KG1 (cell line): ENCODE measurements at regions not wholly inside any gene's neighbourhood (a gene's known extent, or its start where the extent isn't known, plus 50 kb on each side); places are given as distances from the start of the nearest gene placed in this dataset.
"Not testable (repeated sequence)": the region's sequence is repeated elsewhere in the genome, so short reads cannot be mapped to it uniquely, and the experiment has no call there.

Experiments used
- DNase-seq: peaks from one replicate; lab custom pipeline; 2025; lab: John Stamatoyannopoulos, UW

DNA sequence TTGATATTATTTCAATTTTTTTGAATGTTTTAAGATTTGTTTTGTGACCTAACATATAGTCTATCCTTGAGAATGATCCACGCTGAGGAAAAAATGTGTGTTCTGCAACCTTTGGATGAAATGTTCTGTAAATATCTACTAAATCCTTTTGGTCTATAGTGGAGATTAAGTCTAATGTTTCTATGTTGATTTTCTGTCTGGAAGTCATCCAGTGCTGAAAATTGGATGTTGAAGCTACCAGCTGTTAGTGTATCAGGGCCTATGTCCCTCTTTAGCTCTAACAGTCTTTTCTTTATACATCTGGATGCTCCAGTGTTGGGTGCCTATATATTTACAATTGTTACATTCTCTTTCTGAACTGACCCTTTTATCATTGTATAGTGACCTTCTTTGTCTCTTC is 422.3 kb downstream of the TMEM232 start:
- DNase-seq = no peak

DNA sequence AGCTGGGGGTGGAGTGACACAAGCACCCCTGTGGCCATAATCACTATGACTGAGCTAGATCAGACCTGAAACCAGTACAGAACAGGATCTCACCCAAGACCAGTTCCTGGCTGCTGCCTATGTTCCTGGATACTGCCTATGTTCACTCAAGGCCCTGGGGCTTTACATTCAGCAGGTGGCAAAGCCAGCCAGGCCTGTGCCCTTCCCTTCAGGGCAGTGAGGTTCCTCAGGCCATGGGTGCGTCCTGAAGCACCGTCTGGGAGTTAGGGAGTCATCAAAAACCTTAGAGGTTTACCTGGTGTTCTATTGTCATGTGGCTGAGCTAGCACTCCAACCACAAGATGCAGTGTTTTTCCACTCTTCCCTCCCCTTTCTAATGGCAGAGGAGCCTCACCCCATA is 419.8 kb downstream of the TMEM232 start:
- DNase-seq = no peak

DNA sequence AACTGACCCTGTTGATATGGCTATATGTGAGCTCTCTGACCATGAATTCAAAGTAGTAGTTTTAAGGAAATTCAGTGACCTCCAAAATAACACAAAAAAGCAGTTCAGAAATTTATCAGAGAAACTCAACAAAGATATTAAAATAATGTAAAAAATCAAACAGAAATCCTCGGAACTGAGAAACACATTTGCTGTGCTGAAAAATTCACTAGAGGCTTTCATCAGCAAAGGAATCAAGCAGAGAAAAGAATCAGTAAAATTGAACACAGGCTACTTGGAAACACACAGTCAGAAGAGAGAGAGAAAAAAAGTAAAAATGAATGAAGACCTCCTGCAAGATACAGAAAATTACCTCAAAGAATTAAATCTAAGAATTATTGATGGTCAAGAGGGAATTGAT is 417.2 kb downstream of the TMEM232 start:
- DNase-seq = no peak

DNA sequence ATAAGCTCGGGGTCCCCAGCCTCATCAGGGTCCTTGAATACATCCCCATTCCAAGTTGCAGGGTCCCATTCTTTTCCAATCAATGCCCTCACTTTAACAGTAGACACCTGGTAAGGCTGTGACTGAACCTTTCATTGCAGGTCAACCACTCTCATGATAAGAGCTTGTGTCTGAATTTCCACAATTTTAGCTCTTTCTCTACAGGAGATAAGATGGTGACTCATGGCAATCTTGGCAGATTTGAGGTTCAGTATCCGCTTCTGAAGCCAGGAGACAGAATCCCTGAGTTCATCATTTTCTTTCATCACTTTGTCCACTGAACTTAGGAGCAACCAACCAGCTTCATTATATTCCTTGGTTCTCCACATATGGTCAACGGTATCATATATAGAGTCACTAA is 409.9 kb downstream of the TMEM232 start:
- DNase-seq = not testable (repeated sequence)

DNA sequence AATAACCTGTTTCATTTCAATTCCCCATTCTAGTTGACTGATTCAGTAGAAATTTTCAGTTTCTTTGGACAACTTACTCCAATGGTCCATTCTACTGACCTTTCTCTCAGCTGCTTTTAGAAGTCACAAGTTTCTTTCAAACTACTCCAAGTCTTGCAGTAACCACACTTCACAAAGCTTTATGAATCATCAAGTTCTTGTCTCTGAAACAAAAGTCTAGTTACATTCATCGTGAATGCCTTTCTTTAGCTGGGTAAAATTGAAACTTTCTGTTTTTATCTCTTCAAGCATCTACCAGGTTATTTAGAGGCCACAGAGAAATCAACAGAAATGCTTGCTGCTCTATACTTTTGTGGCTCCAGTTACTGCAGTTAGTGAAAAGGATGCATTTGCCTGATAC is 405.4 kb downstream of the TMEM232 start:
- no peak for DNase-seq

DNA sequence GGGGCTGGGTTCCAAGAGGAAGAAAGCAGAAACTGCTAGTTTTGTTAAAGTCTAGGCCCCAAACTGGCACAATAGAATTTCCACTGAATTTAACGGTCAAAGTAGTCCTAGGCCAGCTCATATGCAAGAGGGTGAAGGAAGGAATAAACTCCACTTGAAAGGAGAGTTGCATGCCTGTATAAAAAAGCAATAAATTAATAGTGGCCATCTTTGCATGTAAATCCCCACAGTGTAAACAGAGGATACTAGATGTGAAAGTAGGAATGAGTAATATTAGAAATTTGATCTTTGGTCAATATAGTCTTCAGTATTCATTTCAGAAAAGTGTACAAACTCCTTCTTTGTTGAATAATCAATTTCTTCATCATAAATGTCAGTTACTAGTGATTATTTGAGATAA is 403.1 kb downstream of the TMEM232 start:
- DNase-seq = no peak

DNA sequence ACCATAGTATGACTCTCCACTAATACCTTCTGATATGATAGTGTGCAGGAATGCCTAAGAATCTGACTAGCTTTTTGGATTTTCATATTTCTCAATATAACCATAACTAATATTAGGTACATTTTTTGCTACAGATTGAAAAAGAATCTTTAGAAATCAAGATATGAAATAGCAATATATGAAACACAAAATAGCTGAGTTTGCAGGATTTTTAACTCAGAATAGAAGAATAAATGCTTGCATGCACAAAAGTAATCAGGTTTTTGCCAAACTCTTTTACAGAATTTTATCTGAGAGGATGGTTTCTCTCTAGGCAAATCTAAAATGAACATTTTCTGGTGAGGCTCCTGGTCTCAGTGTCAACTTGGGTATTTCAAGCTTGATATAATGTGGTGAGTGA is 402.6 kb downstream of the TMEM232 start:
- no peak for DNase-seq

DNA sequence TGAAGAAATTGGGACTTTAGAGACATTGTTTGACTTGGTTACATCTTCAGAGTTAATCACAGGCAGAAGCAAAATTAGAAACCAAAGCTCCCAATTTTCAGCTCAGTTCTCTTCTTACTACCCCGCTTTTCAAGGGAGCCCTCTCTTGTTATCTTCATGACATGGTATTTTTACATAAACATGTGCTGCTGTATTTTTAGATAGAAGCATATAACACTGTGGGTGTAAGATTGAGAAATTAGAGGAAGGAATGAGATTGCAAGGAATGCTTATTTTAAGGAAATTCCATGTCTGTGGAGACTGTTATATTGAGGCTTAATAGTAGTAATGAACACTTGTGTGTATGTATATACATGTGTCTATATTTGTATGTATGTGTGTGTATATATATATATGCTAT is 401.6 kb downstream of the TMEM232 start:
- DNase-seq = no peak

DNA sequence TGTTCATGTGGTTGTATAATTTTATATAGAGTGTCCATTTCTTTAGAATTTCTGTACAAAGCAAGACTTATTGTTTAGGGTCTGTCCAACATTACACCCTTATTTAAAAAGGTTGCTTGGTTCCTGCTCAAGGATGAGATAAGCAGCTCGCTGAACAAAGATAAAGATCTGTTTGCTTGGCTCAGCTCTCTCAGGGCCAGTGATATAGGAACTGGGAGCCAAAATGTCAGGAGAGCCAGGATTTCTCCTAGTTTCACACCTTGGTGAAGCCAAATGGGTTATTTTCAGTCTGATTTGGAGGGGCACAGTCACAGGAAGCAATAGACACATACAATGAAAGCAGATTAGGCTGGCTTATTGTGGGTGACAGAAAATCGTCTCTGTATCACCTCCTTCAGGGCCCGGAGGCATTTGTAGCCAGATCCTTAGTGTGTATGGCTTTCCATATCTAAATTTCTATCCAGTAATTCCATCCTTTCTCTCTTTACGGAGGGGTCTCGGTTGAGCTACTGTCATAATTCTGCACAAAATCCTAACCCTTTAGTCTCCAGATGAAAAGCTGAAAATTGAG is 396.4 kb downstream of the TMEM232 start:
- no peak for DNase-seq

DNA sequence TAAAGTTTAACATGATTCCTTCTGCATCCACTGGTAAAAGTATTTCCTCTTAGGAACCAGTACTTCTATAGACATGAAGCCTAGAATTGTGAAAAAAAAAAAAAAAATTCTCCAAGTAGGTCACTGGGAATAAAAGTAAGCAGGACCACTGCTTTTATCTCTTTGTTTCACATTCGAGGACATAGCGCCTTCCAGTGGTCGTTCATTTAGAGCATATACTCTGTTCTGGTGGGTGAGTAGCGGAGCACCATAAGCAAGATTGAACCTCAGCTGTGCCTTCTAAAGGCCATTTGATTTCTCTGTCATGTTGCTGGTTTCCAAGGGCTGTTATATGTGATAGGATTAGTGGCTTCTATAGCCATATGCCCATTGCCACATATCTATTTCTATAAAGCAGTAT is 393.1 kb downstream of the TMEM232 start:
- no peak for DNase-seq

DNA sequence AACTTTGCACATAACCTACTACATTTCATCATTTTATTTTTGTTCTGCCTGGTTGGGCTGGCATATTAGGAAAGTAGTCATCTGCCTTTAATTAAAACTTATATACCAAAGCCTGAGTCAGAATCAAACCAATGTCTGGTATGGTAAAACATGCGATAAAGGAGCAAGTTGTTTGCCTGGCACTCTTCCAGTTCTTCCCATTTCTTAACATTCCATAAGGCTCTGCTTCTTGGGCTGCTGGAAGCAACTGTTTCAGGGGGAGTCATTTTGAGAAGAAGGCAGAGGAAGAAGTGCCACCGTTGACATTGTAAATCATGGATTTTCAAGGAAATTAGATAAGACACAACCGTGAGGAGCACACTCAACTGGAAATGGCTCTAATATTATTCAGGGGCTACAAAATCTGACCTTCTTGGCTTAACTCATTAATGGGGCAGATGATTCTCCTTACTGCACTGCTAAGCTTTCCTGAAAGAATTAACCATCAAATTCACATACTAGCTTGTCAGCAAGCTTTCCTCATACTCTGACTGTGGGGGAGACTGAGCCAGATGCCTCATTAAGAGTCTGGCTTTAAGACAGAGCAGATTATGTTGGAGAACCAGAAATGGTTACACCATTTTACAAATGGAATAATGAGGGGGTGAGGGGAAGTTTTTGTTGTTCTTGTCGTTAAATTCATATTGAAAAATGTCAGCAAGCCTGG is 391.0 kb downstream of the TMEM232 start:
- no peak for DNase-seq

DNA sequence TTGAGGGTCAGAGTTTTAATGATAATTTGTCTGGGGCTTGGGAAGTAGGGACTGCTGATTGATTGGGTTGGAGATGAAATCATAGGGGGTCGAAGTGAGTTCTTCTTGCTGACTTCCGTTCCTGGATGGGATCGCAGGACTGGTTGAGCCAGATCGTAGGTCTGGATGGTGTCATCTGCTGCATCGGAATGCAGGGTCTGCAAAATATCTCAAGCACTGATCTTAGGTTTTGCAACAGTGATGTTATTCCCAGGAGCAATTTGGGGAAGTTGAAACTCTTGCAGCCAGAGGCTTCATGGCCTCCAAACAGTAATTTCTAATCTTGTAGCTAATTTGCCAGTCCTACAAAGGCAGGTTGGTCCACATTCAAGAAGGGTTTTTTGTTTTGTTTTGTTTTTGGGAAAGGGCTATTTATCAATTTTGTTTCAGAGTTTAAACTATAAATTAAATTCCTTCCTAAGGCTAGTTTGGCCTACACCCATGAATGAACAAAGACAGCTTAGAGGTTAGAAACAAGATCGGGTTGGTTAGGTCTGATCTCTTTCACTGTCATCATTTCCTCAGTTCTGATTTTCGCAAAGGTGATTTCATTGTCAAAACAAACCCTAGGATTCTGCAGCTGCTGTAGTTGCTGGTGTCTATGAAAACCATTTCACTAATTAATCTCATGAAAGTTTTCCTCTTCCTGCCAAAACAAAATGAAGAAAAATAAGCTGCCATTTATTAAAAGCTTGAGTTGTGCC is 388.0 kb downstream of the TMEM232 start:
- no peak for DNase-seq

DNA sequence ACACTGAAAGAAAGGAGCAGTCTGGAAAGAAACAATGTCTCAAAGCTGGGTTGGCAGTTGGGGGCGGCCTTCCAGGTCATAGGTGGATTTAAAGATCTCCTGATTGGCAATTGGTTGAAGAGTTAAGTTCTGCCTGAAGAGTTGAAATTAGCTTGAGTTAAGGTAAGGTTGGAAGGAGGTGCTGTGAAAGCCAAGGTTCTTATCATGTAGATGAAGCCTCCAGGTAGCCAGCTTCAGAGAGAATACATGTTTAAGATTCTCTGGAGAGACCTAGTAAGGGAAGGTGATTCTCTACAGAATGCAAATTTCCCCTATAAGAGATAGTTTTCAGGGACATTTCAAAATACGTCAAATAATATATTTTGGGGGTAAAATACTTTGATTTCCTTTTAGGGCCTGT is 387.1 kb downstream of the TMEM232 start:
- DNase-seq = no peak

DNA sequence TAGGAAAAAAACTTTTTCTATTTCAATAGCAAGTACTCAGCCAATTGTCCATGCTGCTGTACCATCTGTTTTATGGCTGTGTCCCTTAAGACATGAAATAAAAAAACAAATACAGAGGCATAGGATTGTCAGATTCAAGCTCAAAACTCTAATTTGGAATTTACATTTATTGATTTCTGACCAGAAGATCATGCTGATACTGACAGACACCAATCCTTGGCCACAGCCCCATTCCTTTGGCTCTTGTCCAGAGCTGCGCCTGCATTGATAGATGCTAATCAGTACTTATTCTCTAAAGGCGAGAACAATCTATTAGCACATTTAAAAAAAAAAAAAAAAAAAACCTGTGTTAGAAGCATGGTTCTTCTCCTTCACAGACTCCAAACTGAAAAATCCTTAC is 384.6 kb downstream of the TMEM232 start:
- DNase-seq = no peak

DNA sequence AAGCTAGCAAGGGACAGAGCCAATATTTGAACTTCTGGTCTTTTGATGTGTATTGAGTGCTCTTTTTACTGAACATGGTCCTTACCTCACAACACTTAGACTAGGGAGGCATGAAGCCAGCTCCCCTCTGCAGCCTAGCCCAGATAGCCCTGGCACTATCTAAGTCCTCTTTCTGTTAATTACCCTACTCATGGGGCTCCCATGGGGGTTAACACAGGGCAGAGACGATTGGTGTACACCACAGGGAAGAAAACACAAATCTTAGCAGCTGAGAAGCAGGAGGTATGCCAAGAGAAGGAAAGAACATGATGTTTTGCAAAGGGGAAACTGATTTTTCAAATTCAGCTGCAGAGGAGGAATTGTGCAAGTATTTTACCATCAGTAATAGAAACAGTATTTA is 383.8 kb downstream of the TMEM232 start:
- no peak for DNase-seq

DNA sequence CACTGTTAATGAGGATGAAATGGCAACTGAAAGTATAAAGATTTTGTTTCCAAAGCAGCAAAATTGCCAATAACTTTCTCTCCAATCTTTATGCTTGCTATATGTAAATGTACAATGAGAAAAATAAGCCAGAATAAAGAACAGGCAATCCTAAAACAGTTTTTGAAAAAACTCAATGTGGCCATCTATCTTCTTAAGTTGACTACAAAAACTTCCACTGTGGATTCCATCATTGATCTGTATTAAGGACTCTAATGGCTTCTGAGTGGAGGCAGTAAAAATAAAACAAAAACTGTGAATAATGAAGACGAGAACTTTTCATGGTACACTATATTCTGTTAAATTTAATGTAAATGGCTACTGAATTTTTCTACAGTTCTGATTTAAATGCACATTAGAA is 382.9 kb downstream of the TMEM232 start:
- no peak for DNase-seq

DNA sequence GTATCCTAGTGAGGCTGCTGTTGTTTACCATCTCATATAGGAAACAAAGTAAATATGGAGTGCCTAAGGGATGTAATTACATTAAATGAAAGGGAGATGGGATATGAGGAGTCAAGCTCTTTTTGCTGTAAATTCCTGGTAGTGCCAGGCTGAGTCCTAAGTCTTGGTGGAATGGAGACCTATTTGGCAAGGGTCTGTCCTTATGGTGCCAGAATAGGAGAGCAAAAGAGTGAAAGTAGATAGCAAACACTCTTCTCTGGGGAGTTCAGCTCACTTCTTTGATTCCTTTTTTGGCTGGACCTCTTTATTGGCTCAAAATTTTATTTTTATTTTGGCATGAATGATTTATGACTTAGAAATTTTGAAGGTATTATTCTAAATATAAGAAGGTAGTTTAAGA is 380.8 kb downstream of the TMEM232 start:
- no peak for DNase-seq

DNA sequence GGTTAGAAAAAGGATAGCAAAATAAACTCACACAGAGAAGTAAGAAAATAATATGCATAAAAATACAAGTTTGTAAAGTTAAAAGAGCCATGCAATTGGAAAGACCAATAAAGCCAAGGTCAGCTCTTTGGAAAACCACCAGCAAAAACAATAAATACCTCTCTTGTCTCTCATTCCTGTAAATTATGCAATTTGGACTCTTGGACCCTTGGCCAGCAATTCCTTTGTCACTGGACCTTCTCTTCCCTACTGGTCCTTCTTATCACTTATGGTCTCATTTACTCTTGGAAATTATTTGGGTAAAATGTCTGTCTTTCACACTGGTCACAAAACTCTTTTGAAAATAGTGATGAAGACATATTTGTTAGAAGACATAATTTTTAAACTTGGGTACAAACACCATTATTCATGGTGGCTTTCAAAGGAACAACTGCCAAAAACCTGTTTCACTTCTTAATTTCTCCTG is 379.5 kb downstream of the TMEM232 start:
- no peak for DNase-seq

DNA sequence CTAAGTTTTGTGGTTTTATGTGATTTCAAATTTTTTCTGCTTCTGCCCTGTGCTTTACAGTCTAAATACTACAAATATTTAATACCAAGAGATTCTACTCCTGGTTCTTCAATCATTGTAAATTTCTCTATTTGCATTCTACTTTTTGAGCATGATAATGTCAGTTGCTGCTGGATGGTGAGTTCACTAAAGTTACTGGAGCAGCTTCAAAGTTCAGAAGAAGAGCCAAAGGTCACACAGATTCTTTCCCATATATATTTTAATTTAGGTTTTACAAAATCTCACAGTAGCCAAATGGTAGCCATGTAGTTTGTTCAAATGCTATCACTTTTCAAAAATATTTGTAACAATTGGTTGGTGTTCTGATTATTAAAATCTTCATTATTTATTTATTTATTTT is 378.7 kb downstream of the TMEM232 start:
- DNase-seq = no peak

DNA sequence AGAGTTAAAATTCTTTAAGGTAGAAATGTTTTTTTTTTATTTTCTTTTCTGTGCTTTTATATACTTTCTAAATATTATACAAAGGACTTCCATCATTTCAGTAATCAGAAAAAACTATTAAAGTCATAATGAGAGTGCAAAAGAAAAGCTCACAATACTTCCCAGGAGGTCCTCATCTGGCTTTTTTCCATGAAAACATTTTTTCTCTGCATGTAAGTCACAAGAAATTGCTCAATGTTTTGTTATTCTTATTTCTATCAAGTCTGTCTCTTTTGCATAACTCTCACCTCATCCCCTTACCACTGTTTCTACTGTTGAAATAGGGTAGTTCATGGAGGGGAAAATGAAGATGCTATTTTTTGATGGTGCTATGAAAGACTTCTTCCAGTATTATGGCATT is 375.0 kb downstream of the TMEM232 start:
- DNase-seq = no peak

DNA sequence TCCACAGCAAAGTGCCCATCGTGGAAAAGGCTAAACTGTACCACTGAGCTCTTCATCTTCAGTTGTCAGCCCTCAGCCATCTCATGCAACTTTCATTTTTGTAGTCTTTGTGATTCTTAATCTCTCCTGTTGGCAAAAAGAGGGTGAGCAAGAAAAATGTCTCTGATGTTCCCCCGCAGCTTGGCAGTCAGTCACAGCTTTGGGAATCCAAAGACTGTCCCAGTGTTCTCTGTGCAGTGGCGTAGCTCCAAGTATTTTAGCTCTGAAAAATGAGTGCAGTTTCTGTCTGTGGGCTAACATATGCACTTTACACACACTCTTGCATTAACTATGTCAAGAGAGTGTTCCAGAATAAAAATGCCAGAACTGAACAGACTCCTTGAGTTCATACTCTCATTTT is 372.2 kb downstream of the TMEM232 start:
- no peak for DNase-seq

DNA sequence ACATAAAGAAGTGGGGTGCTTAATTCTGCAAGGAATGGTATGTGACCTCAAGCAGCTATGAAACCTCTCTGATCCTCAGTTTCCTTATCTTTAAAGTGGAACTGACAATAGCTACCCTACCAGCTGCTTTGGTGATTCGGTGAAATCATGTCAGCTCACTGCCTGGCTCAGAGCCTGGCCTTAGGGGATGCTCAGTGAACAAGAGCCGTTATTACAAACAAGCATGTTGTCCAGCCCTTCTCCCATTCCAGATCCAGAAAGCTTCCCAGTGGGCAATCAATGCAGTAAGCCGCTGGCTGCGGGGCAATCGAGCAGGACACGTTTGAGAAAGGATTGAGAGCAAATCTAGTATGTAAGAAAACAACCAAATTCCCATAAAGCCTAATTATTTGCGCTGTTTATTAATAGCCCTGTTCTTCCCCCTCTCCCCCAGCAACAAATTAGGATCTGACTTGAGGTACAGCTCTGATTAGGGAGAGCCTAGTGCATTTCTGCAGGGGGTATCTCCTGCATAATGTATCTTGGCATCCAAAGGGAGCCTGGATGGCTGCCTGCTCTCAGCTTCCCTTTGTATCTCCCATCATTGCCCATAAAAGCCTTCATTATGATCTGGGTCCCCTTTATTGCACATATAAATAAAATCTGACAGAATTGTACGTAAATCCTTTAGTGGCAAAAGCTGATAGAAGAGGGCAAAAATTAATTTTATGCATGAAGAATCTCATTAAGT is 371.4 kb downstream of the TMEM232 start:
- no peak for DNase-seq

DNA sequence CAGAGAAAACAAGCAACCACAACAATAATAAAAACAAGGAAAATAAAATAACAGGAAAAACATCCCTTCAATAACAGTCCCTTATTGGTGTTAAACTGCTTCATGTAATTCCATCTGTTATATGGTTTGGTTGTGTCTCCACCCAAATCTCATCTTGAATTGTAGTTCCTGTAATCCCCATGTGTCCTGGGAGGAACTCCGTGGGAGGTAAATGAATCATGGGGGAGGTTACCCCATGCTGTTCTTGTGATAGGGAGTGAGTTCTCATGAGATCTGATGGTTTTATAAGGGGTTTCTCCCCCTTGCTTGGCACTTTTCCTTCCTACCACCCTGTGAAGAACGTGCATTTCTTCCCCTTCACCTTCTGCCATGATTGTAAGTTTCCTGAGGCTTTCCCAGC is 369.8 kb downstream of the TMEM232 start:
- no peak for DNase-seq
